Panc1 (cell line): ENCODE measurements at regions not wholly inside any gene's neighbourhood (a gene's known extent, or its start where the extent isn't known, plus 50 kb on each side); places are given as distances from the start of the nearest gene placed in this dataset.

ENCODE experiments used
- ATAC-seq: fragments of 200-7000 bp; cut with Tn5 transposase; 2 replicates; pipeline ENCODE4 v1.9.1; 2020; ENCODE audit warnings: mild to moderate bottlenecking, moderate library complexity
- BruUV-seq: library from RNA; stranded (reverse); fragments of 400-500 nt; replicated peaks from 2 replicates; lab custom pipeline; 2021; lab: Mats Ljungman, UMichigan
- CTCF ChIA-PET: fragments of 300-600 bp; sonication (Branson Sonifier 250); formaldehyde crosslinking; loops from one replicate; lab custom pipeline; 2022; ENCODE audit warnings: antibody characterized with exemption; lab: Charles Lee
- POLR2A ChIA-PET: fragments of 300-600 bp; sonication (Branson Sonifier 250); formaldehyde crosslinking; loops from one replicate; lab custom pipeline; 2022; ENCODE audit warnings: antibody characterized with exemption; lab: Charles Lee
- DNase-seq: peaks from one replicate; pipeline ENCODE4 v3.0.0-alpha.2; 2010; ENCODE audit warnings: low read depth, low spot score
- H3K27ac ChIP-seq: 2 replicates; pipeline ENCODE4 v1.5.1; 2011; ENCODE audit warnings: mild to moderate bottlenecking, low read length, inconsistent platforms
- H3K27me3 ChIP-seq: fragments of 200-500 bp; sonication (Bioruptor generic); 2 replicates; pipeline ENCODE4 v1.6.0; 2014; ENCODE audit warnings: low read length, inconsistent platforms; ENCODE audit not compliant: control insufficient read depth, insufficient read depth
- H3K36me3 ChIP-seq: fragments of 200-500 bp; sonication (Bioruptor generic); 2 replicates; pipeline ENCODE4 v1.5.1; 2014; ENCODE audit warnings: inconsistent platforms, mild to moderate bottlenecking, low read length, moderate library complexity; ENCODE audit not compliant: control insufficient read depth, insufficient read depth
- H3K4me1 ChIP-seq: 2 replicates; pipeline ENCODE4 v1.5.1; 2011; ENCODE audit warnings: inconsistent platforms, mild to moderate bottlenecking, low read length, moderate library complexity; ENCODE audit not compliant: control insufficient read depth, insufficient read depth
- H3K4me3 ChIP-seq, 2 experiments: 2 replicates each; pipeline ENCODE4 v1.5.1; 2011 to 2012; ENCODE audit warnings: low read depth in 2 of 2, low read length in 2 of 2, mild to moderate bottlenecking in 2 of 2, inconsistent platforms in 1 of 2, moderate library complexity in 1 of 2
- H3K9me3 ChIP-seq: fragments of 200-500 bp; sonication (Bioruptor generic); 2 replicates; pipeline ENCODE4 v1.5.1; 2014; ENCODE audit warnings: low read depth, mild to moderate bottlenecking, inconsistent platforms, low read length, moderate library complexity; ENCODE audit not compliant: control insufficient read depth, insufficient read depth
- POLR2AphosphoS5 ChIP-seq: IDR thresholded peaks from 2 replicates; pipeline ENCODE4 v1.6.1; 2012; ENCODE audit warnings: mild to moderate bottlenecking, low read depth, low read length, moderate library complexity
- SIN3A ChIP-seq: IDR thresholded peaks from 2 replicates; pipeline ENCODE4 v1.6.1; 2012; ENCODE audit warnings: low read depth, mild to moderate bottlenecking, low read length, moderate library complexity, borderline replicate concordance; ENCODE audit not compliant: insufficient read depth
- TCF7L2 ChIP-seq: IDR thresholded peaks from 2 replicates; pipeline ENCODE4 v1.6.1; 2011; ENCODE audit warnings: mild to moderate bottlenecking, low read depth, low read length, inconsistent platforms
- in situ Hi-C: cut with HindIII; loops from 2 replicates; pipeline ENCODE4 v1.10.0; 2016; ENCODE audit warnings: low sequenced_read_pairs, low pct_unique_long_range_greater_than_20kb
- intact Hi-C: fragments of 100-400 bp; cut with micrococcal nuclease; formaldehyde crosslinking; loops from one replicate; pipeline ENCODE4 v1.10.0; 2022; ENCODE audit not compliant: unreplicated experiment
- TF ChIP-seq, protein P1 (sequence below): fragments of 450-650 bp; IDR thresholded peaks from 2 replicates; pipeline ENCODE4 v1.5.1; 2017; ENCODE audit warnings: mild to moderate bottlenecking
- TF ChIP-seq, protein P2 (sequence below), 2 experiments: IDR thresholded peaks; 2 replicates each; pipeline ENCODE4 v1.6.1; 2011 to 2012; ENCODE audit warnings: low read depth in 2 of 2, control low read depth in 1 of 2, low read length in 1 of 2, mild to moderate bottlenecking in 1 of 2, moderate library complexity in 1 of 2; ENCODE audit not compliant: insufficient read depth in 1 of 2

GRCh38 chr19:27881213-27881612 lies 1331.7 kb downstream of the UQCRFS1 start:
- ATAC-seq: no peak
- no peaks in the 10 kb centered on the region for H3K9me3 ChIP-seq
- TF ChIP-seq POLR2AphosphoS5: no peak
- TF ChIP-seq SIN3A: no peak
- TF ChIP-seq, protein P1, sequence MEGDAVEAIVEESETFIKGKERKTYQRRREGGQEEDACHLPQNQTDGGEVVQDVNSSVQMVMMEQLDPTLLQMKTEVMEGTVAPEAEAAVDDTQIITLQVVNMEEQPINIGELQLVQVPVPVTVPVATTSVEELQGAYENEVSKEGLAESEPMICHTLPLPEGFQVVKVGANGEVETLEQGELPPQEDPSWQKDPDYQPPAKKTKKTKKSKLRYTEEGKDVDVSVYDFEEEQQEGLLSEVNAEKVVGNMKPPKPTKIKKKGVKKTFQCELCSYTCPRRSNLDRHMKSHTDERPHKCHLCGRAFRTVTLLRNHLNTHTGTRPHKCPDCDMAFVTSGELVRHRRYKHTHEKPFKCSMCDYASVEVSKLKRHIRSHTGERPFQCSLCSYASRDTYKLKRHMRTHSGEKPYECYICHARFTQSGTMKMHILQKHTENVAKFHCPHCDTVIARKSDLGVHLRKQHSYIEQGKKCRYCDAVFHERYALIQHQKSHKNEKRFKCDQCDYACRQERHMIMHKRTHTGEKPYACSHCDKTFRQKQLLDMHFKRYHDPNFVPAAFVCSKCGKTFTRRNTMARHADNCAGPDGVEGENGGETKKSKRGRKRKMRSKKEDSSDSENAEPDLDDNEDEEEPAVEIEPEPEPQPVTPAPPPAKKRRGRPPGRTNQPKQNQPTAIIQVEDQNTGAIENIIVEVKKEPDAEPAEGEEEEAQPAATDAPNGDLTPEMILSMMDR: no peak
- no peak for TF ChIP-seq TCF7L2
- TF ChIP-seq, protein P2, sequence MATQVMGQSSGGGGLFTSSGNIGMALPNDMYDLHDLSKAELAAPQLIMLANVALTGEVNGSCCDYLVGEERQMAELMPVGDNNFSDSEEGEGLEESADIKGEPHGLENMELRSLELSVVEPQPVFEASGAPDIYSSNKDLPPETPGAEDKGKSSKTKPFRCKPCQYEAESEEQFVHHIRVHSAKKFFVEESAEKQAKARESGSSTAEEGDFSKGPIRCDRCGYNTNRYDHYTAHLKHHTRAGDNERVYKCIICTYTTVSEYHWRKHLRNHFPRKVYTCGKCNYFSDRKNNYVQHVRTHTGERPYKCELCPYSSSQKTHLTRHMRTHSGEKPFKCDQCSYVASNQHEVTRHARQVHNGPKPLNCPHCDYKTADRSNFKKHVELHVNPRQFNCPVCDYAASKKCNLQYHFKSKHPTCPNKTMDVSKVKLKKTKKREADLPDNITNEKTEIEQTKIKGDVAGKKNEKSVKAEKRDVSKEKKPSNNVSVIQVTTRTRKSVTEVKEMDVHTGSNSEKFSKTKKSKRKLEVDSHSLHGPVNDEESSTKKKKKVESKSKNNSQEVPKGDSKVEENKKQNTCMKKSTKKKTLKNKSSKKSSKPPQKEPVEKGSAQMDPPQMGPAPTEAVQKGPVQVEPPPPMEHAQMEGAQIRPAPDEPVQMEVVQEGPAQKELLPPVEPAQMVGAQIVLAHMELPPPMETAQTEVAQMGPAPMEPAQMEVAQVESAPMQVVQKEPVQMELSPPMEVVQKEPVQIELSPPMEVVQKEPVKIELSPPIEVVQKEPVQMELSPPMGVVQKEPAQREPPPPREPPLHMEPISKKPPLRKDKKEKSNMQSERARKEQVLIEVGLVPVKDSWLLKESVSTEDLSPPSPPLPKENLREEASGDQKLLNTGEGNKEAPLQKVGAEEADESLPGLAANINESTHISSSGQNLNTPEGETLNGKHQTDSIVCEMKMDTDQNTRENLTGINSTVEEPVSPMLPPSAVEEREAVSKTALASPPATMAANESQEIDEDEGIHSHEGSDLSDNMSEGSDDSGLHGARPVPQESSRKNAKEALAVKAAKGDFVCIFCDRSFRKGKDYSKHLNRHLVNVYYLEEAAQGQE (IDR thresholded peaks at IDR 0.05; ENCODE audit: insufficient read depth in 1 of 2, low read depth in 2 of 2, low read length in 1 of 2): no peak
- H3K36me3 ChIP-seq: no peaks in the 10 kb centered on the region
- no TSS peak for BruUV-seq
- in situ Hi-C loops: no loop called here
- H3K4me1 ChIP-seq: no peaks in the 10 kb centered on the region
- ChIA-PET CTCF (no interaction called here), POLR2A (no interaction called here)
- no peaks in the 10 kb centered on the region for H3K27me3 ChIP-seq
- no peak overlapping the region for H3K27ac ChIP-seq
- intact Hi-C loops: no loop called here
- H3K4me3 ChIP-seq: no peak overlapping the region
- DNase-seq: no peak

DNA sequence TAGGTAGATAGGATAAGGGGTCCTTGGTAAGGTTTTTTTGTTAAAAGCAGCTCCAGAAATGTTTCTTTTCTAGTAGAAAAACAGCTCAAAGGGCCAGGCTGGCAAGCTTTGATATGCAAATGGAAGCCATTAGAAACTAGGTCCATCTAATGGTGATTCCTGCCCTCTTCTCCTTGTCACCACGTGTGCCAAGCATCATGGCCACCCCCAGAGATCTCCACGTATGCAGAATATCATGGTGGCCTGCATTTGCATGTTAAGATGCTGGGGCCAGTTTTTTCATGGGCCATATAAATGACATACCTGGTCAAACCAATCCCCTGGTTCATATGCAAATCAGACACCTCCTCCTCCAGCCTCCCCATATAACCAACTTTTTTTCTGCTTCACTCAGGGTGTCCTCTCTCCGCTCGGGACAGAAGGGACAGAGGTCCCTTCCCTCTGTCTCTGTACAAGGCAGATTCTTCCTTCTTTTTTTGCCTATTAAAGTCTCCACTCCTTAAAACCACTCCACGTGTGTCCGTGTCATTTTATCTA lies 1335.9 kb downstream of the UQCRFS1 start:
- no peak overlapping the region for H3K4me3 ChIP-seq
- ATAC-seq: no peak
- intact Hi-C loops (no loop called here), in situ Hi-C loops (no loop called here)
- no peaks in the 10 kb centered on the region for H3K4me1 ChIP-seq
- no peaks in the 10 kb centered on the region for H3K36me3 ChIP-seq
- no peak for DNase-seq
- no peaks in the 10 kb centered on the region for H3K27me3 ChIP-seq
- H3K9me3 ChIP-seq: no peaks in the 10 kb centered on the region; the same call in 1 of the 2 replicates
- ChIA-PET CTCF (no interaction called here), POLR2A (no interaction called here)
- BruUV-seq: no TSS peak
- TF ChIP-seq SIN3A (no peak), TCF7L2 (no peak), POLR2AphosphoS5 (no peak)
- TF ChIP-seq, protein P2 (IDR thresholded peaks at IDR 0.05; ENCODE audit: insufficient read depth in 1 of 2, low read depth in 2 of 2, low read length in 1 of 2): no peak
- TF ChIP-seq, protein P1: no peak
- no peak overlapping the region for H3K27ac ChIP-seq
